ENCODE measurements at regions not wholly inside any gene's neighbourhood (a gene's known extent, or its start where the extent isn't known, plus 50 kb on each side); places are given as distances from the start of the nearest gene placed in this dataset.
A peak's percentile ranks its signal among the peaks of the same experiment; 100 is the strongest.

GRCh38 chr3:40766396-40766795 lies 241.6 kb downstream of the ZNF621 start:
- Histone ChIP-seq H3K27me3 (no peaks in the 10 kb centered on the region), H3K27ac (peak overlapping the region; percentile 54 to 63), H3K4me3 (peak overlapping the region in 1 of 2 donors; percentile 32), H3K36me3 (no peaks in the 10 kb centered on the region), H3K9me3 (no peaks in the 10 kb centered on the region), H3K4me1 (peaks cover 0 to 43% (median 34%) of the 10 kb centered on the region in 4 donors)
- intact Hi-C loops (cut with DNase I; ENCODE audit: low total_unique reads), result no loop called here
- DNase-seq, result no peak
- no peak for TF ChIP-seq CTCF (IDR thresholded peaks at IDR 0.05)

GRCh38 chr3:40768046-40768445 lies 243.3 kb downstream of the ZNF621 start:
- H3K4me1 ChIP-seq, result peaks cover 0 to 49% (median 38%) of the 10 kb centered on the region in 4 donors
- H3K27ac ChIP-seq, result no peak overlapping the region
- H3K4me3 ChIP-seq, result no peak overlapping the region
- no peaks in the 10 kb centered on the region for H3K36me3 ChIP-seq
- intact Hi-C loops (cut with DNase I; ENCODE audit: low total_unique reads), result no loop called here
- no peak for DNase-seq
- no peak for TF ChIP-seq CTCF (IDR thresholded peaks at IDR 0.05)
- no peaks in the 10 kb centered on the region for H3K9me3 ChIP-seq
- no peaks in the 10 kb centered on the region for H3K27me3 ChIP-seq

GRCh38 chr3:40768536-40768935 lies 243.8 kb downstream of the ZNF621 start:
- Histone ChIP-seq H3K4me3 (no peak overlapping the region), H3K27me3 (no peaks in the 10 kb centered on the region), H3K27ac (no peak overlapping the region), H3K36me3 (no peaks in the 10 kb centered on the region), H3K4me1 (peaks cover 0 to 49% (median 38%) of the 10 kb centered on the region in 4 donors), H3K9me3 (no peaks in the 10 kb centered on the region)
- intact Hi-C loops (cut with DNase I; ENCODE audit: low total_unique reads), result no loop called here
- DNase-seq, result no peak
- TF ChIP-seq CTCF (IDR thresholded peaks at IDR 0.05), result no peak

- Histone ChIP-seq H3K36me3 (no peaks in the 10 kb centered on the region), H3K27me3 (no peaks in the 10 kb centered on the region), H3K4me1 (peaks cover 0 to 46% (median 37%) of the 10 kb centered on the region in 4 donors), H3K4me3 (no peak overlapping the region), H3K27ac (peak overlapping the region; percentile 37 to 61), H3K9me3 (no peaks in the 10 kb centered on the region)
- DNase-seq, result peak in 1 of 2 donors; percentile 41
- TF ChIP-seq CTCF (IDR thresholded peaks at IDR 0.05), result no peak
- intact Hi-C loops (cut with DNase I; ENCODE audit: low total_unique reads), result loop anchor here (10.0 kb wide), 2 partner anchors 105 to 185 kb away; no protein-coding TSS in a partner anchor
These were observed 245.3 kb downstream of the ZNF621 start for GRCh38 chr3:40770061-40770460.

DNA sequence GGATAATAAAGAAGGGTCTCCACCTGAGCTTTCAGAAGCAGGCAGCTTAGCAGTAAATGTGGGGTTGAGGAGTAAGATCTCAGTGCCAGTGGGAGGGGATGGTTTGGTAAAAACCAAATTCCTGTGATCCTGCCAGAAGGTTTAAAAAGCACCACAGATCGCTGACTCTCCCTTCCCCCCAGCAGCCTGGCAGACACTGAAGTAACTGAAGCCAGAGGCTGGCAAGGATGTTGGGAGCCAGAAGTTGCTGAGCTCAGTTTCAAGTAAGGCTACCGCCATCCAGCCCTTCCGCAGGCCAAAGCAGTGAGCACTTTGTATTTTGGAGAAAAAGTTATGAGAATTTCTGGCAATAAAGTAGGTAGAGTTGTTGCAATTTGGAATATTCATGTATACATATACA lies 246.4 kb downstream of the ZNF621 start:
- DNase-seq, result peak; percentile 60 to 87
- no peaks in the 10 kb centered on the region for H3K9me3 ChIP-seq
- TF ChIP-seq CTCF (IDR thresholded peaks at IDR 0.05), result no peak
- no peak overlapping the region for H3K4me3 ChIP-seq
- H3K27ac ChIP-seq, result peak overlapping the region; percentile 37 to 61
- peaks cover 0 to 35% (median 28%) of the 10 kb centered on the region in 4 donors for H3K4me1 ChIP-seq
- H3K27me3 ChIP-seq, result no peaks in the 10 kb centered on the region
- intact Hi-C loops (cut with DNase I; ENCODE audit: low total_unique reads), result loop anchor here (10.0 kb wide), 2 partner anchors 104 to 186 kb away; no protein-coding TSS in a partner anchor
- H3K36me3 ChIP-seq, result no peaks in the 10 kb centered on the region

DNA sequence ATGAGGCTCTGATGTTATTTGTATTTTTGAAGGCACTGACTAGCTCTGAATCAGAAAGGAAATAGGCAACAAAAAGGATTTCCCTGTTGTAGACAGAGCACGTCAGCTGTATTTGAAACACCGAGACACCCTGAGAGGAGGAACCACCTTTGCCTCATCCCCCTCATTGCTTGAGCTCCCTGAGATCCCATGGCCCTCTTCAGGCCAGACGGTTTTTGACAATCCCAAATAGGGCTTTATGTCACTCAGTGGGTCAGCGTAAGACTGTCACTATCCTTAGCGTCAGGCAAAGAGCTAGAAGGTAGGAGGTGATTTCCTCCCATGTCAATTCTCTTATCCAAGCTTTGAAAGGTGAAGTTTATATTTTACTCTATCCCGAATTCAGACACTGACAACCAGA lies 254.3 kb downstream of the ZNF621 start:
- DNase-seq, result no peak
- no peak for TF ChIP-seq CTCF (IDR thresholded peaks at IDR 0.05)
- peak overlapping the region in 1 of 2 donors; percentile 85 for H3K27ac ChIP-seq
- intact Hi-C loops (cut with DNase I; ENCODE audit: low total_unique reads), result loop anchor here (10.0 kb wide), 2 partner anchors 96 to 194 kb away; no protein-coding TSS in a partner anchor
- H3K36me3 ChIP-seq, result no peaks in the 10 kb centered on the region
- H3K27me3 ChIP-seq, result no peaks in the 10 kb centered on the region
- peaks cover 0 to 29% (median 25%) of the 10 kb centered on the region in 4 donors for H3K4me1 ChIP-seq
- no peak overlapping the region for H3K4me3 ChIP-seq
- H3K9me3 ChIP-seq, result no peaks in the 10 kb centered on the region
